ENCODE measurements at regions not wholly inside any gene's neighbourhood (a gene's known extent, or its start where the extent isn't known, plus 50 kb on each side); places are given as distances from the start of the nearest gene placed in this dataset.
A peak's percentile ranks its signal among the peaks of the same experiment; 100 is the strongest.
"Not testable (repeated sequence)": the region's sequence is repeated elsewhere in the genome, so short reads cannot be mapped to it uniquely, and the experiment has no call there.

DNA sequence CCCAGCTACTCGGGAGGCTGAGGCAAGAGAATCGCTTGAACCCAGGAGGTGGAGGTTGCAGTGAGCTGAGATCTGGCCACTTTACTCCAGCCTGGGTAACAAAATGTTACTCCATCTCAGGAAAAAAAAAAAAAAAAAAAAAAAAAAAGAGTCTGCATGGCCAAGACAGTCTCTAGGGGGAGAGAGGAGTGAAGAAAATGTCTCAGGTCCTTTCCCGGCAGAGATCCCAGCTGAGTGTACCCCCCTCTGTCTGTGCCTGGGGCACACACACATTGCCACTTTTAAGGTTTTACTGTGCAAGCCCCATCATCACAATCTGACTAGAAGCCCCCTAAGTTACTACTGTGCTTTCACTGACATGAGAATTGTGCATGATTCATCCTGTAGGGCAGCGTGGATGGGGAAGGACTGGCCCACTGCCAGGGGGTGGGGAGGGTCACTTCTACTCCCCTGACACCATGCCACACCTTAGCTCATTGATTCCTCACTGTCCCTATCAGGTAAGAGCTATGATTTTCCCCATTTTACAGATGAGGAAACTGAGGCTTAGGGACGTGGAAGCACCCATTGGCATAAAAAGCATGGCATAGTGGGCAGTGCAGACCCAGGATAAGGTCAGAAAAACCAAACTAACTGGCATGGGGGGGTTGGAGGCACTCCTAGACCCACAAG lies 102.3 kb upstream of the LARP1 start:
- no peak for DNase-seq

DNA sequence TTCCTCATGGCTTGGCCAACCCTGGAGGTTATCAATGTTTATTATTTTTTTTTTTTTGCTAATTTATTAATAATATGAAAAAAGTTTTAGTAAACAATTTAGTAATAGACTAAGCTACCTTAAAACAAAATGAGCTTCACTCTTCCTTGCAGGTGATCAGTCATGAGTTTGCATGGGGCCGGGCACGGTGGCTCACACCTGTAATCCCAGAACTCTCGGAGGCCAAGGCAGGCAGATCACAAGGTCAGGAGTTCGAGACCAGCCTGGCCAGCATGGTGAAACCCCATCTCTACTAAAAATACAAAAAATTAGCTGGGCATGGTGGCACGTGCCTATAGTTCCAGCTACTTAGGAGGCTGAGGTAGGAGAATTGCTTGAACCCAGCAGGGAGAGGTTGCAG lies 103.4 kb upstream of the LARP1 start:
- DNase-seq: not testable (repeated sequence)

DNA sequence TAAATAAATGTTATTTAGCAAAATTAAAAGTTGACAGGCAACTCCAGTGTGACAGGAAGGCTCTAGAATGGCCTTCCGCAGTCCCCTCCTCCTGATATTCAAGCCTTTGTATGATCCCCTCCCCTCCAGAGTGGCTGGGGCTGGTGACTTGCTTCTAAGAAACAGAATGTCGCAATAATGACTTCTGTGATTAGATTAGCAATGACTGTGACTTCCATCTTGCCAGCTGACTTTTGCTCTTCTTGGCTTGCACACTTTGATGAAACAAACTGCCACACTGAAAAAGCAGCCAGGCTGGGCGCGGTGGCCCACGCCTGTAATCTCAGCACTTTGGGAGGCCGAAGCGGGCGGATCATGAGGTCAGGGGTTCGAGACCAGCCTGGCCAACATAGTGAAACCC lies 106.5 kb upstream of the LARP1 start:
- DNase-seq: peak; percentile 64 to 72

DNA sequence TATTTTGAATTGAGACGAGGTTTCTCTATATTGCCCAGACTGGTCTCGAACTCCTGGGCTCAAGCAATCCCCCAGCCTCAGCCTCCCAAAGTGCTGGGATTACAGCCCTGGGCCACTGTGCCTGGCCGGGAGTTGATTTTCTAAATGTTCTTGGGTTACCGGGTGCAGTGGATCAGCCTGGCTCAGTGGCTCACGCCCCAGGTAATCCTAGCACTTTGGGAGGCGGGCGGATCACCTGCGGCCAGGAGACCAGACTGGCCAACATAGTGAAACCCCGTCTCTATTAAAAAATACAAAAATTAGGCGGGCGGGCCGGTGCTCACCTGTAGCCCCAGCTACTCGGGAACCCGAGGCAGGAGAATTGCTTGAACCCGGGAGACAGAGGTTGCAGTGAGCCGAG lies 106.9 kb upstream of the LARP1 start:
- no peak for DNase-seq

DNA sequence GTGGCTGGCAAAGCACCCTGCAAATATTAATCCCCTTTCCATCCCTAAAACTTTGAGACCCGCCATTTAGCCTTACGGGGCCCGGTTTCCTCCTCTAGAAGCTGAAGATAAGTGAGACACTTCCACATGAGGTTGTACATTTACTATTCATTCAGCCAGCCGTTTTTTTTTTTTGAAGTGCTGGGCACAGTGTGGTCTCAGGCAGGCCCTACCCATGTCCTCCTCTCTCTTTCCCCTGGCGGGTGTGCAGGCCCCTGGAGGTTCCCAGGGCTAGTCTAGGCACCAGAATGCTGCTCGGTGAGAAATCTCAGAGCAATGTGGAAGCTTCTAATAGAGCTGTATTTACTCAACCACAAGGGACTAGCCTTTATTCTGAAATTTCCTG lies 107.4 kb upstream of the LARP1 start:
- DNase-seq: no peak

DNA sequence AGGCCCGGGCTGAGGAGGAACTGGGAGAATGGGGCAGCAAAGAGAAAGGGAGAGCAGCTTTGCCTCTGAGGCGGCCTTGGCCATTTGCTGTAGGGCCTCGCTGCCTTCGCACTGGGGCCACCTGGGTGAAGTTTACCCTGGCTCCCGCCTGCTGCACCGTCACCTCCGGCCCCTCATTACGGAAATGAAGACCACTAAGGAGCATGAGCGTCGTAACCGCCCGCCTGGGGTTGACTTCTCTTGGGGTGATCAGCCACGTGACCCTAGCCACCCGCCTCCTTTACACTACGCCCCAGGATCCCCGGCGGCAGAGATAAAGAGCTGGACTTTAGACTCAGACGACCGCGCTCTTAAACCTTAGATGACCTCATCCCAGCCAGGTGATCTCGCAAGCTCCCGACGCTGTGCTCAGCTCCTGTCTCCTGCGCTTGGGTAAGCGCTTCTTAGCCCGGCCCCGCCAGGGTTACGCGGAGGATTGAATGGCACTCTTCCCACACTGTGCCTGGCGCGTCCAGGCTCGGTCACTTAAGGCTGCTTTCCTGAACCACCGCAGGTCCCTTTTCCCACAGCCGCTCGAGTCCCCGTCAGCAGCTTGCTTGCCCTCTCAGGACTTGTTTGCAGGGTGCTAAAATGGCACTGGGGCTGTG lies 107.9 kb upstream of the LARP1 start:
- peak in 1 of 2 donors; percentile 47 for DNase-seq

DNA sequence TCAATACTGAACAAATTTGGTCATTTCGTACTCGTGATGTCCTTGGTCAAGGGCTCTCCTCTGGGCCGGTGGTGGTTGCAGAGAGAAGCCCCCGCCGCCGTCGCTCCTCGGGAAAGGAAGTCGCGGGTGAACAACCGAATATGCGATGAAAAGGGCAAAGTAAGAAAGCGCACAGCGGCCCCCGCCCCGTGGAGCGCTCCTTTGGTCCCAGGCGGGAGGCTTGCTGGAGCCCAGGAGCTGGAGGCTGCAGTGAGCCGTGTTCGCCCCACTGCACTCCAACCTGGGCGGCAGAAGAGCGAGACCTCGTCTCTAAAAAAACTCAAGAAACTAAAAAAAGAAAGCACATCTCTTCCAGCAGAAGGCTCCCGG lies 108.4 kb upstream of the LARP1 start:
- no peak for DNase-seq

DNA sequence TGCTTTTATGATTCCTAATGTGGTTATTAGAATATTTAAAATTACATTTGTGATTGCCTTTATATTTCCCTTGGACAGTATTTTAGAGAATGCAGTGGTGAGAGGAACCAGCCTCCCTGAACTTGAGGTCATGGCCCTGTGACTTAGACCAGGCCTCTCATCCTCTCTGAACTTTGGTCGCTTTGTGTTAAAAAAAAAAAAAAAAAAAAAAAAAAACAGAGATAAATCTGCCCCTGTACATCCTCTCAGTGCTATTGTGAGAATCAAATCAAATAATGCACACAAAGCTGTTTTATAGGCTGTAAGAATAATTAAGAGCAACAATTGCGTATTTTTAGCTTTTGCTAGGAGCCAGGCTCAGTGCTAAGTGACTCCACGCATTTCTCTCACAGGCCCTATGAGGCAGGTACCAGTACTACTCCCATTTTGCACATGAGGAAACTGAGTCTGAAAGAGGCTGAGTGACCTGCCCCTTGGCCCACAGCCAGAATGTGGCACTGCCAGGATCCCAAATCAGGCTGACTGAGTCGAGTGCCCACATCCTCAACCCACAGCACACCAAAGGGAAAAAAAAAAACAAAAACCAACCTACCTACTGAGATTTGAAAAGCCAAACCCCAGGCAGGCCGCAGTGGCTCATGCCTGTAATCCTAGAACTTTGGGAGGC lies 110.3 kb upstream of the LARP1 start:
- DNase-seq: no peak

DNA sequence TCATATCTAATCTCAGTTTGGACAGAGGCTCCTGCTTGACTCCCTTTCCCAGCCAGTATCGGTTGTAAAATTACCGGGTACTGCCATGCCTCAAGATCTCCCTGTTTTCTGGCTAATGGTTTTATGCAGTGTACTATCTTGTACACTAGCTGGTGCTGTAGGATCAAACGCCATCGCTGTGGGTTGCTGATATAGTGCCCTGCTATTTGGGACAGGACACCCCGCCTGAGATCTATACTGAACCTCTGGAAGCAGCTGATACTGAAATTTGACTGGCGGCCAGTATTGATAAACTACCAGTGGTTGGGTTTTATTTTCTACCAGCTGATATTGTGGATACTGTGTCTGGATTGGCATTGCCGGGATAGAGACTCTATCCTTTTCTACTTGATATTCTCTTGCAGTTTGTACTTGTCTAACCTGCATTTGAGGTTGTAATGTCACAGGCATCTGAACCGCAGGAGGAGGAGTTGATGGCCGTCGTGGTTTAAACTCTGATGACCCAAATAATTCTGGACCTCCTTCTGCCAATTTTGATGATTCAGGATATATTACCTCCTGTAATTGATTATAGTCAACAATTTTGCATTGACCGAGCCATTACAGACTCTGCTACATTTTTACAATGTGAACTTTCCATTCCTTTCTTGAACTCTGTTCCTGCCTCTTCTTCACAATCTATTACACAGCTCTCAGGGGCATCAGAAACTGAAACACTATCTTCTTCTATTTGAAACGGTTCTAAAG lies 112.5 kb upstream of the LARP1 start:
- DNase-seq: peak; percentile 21 to 23

DNA sequence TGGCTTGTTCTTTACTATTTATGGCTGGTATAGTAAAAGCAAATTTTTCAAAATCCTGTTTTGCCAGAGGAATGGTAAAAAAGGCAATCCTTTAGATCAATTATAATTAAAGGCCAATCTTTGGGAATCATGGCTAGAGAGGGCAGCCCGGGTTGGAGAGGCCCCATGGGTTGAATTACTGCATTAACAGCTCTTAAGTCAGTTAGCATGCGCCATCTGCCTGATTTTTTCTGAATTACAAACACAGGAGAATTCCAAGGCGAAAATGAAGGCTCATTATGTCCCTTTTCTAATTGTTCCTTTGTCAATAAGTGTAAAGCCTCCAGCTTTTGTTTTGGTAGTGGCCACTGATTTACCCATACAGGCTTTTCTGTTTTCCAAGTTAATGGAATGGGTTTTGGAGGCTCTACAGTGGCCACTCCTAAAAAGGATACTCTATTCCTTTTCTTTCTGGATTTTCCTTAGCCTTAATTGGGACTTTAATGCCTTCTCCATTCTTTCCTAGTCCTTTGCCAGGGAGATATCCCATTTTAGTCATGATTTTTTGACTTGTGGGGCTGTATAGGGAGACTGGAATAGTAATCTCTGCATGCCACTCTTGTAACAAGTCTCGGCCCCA lies 114.9 kb upstream of the LARP1 start:
- peak; percentile 25 to 51 for DNase-seq

DNA sequence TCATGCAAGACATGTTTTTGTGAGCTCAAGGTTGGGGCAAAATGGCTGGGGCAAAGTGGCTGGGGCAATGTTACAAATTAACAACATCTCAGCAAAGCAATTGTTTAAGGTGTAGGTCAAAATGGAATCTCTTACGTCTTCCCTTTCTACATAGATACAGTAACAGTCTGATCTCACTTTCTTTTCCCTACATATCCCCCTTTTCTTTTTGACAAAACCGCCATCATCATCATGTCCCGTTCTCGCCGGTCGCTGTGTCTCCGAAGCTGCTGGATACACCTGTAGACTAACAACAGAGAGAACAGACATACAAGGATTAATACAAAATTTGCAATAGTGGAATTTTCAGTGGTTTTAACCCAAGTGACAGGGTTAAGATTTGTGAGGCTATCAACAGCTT lies 118.4 kb upstream of the LARP1 start:
- DNase-seq: not testable (repeated sequence)

DNA sequence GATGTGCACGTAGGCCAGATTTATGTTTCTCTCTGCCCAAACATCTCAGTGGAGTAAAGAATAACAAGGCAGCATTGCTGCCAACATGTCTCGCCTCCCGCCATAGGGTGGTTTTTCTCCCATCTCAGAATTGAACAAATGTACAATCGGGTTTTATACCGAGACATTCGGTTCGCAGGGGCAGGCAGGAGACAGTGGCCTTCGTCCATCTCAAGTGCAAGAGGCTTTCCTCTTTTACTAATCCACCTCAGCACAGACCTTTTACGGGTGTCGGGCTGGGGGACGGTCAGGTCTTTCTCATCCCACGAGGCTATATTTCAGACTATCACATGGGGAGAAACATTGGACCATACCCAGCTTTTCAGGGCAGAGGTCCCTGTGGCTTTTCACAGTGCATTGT lies 118.9 kb upstream of the LARP1 start:
- DNase-seq: not testable (repeated sequence)

DNA sequence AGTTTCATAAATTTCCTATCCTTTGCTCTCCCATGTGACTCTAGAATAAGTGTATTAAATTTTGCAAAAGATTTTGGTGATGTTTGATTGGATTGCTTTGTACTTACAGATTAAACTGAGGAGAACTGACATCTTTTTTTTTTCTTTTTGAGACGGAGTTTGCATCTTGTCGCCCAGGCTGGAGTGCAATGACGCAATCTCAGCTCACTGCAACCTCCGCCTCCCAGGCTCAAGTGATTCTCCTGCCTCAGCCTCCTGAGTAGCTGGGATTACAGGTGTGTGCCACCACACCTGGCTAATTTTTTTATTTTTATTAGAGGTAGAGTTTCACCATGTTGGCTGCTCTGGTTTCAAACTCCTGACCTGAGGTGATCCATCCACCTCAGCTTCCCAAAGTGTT lies 121.4 kb upstream of the LARP1 start:
- DNase-seq: not testable (repeated sequence)

DNA sequence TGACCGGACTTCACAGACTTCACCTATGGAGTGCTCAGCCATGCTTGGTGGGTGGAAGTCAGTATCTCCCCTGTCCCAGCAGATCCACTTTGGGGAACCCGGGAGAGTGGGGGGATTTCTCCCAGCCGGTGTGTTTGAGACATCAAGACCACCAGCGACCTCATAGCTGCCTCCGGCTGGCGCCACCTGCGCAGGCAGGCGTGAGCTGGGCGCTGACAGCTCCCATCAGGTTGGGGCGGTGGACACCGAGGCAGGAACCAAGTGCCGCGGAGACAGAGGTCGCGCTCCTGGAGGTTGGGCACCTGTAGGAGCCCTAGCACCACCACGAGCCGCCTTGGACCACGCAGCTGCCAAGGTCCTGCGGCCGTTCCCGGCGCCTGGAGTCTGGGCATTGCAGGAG lies 124.0 kb upstream of the LARP1 start:
- no peak for DNase-seq

DNA sequence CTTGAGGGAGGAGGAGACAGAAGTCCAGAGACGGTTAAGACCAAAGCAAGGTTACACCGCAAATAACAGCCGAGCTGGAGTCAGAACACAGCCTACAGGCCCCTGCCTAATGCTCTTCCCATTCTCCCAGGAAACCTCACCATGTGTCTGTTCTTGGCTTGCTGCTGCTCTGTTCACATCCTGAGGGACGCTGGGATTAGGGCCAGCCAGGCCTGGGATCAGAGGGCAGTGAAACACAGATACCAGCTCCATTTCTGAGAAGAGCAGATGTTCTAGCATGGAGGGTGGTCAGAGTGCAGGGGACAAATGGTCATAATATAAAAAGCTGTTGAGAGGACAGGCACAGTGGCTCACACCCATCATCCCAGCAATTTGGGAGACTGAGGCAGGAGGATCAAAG lies 124.8 kb upstream of the LARP1 start:
- no peak for DNase-seq

DNA sequence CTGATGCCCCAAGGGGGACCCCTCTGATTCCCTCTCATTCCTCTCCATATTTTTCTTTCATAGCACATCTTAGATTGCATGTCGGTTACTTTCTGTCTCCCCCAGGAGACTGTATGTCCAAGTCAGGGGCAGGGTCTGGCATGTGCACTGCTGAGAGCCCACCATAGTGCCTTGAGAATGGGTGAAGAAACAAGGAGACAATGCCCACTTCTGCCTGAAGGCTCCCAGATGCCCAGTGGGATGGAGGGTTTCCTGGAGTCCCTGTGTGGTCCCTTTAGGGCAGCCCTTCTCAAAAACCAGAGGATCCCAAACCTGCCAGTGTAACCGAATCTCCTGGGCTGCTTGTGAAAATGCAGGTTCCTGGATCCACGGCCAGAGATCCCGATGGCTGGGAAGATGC lies 126.5 kb upstream of the LARP1 start:
- DNase-seq: no peak

DNA sequence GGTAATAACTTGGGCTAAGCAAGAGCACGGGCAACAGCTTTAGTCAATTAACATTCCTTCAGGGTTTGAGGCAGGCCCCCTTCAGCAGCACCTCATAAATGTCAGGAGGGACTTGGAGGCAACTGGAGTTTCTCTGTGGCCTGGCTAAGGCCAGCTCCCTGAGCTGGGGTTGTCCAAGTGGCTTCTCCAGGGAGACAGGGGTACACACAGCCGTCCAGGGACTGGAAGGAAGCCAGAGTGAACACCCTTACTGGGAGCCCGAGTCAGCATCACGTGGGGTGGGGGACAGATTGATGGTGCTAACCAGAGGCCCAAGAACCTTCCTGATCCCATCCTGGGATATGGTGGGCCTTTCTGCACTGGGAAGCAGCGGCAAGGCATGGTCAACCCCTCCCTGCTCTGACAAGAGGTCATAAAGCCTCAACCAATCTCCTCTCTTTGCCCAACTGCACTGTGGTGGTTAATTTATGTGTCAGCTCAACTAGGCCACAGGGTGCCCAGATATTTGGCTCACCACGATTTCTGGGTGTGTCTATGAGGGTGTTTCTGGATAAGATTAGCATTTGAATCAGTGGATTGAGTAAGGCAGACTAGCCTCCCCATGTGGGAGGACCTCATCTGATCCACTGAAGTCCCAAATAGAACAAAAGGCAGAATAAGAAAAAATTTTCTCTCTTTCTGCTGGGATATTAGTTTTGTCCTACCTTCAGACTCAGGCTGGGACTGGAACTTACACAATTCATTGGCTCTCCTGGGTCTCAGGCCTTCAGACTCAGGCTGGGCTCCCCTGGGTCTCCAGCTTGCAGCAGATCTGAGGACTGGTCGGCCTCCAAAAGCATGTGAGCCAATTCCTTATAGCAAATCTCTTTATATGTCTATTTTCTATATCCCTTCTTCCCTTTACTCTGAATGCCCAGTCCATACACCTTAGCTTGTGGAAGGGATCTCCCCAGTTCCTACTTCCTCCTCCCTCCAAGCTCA lies 127.2 kb upstream of the LARP1 start:
- peak in 1 of 2 donors; percentile 6 for DNase-seq

DNA sequence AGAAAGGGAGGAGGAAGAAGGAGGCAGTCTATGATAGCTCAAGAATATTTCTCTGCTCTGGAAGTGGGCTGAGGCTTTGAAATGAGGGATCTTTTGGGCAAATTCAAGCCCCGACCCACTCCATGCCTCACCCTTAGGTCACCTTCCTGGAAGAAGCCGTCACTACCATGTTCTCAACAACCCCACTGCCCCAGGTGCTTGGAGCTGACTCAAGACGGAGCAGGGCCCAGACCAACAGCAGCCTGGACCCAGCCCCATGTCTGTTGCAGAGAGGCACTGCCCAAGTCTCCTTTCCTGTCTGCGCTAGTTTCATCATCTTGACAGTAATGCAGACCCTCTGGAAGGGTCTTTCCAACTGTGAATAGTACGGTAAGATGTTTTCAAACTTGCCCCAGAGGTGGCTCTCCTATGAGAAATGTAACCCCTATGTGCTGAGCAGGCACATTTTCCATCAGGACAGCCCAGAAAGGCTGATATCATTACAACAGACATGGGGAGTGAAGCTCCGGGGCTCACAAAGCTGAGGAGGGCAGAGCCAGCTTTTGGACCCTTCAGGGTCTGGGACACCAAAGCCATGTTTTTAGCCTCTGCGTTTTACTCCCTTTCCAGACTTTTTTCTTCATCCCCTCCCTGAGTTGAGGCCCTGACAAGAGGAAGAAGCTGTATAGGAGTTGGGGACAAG lies 128.2 kb upstream of the LARP1 start:
- no peak for DNase-seq

DNA sequence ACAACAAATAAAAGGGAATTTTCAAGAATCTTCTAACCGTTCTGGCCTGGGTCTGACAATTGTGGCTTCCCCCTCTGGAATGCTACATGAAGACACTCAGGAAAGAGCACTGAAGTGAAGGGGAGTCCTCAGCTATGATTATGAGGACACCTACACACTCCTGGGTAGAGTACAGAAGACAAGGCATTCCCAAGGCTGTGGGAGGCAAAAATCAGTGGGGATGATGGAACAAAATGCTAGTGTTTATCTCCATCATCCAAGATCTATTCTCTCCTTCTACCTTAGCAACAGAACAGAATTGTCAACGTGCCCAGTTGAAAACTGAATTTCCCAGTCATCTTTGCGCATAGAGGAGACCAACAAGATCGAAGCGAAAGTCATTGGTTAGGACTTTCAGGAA lies 130.1 kb upstream of the LARP1 start:
- no peak for DNase-seq

DNA sequence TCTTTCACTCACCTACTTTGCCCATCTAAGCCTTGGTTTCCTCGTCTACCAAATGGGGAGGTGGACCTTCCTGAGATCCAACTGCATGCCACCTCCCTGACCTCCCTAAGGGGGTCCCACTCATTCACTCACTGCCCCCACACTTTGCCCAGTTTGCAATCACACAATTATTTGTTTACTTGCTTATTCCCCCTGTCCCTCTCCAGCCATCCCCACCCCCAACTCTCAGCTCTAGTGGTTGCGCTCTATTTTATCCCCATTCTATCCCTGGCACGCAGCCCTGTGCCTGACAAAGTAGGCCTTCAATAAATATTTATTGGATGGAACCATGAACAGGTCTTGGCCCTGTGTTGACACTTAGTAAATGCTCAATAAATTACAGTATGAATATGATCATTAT lies 130.8 kb upstream of the LARP1 start:
- no peak for DNase-seq

DNA sequence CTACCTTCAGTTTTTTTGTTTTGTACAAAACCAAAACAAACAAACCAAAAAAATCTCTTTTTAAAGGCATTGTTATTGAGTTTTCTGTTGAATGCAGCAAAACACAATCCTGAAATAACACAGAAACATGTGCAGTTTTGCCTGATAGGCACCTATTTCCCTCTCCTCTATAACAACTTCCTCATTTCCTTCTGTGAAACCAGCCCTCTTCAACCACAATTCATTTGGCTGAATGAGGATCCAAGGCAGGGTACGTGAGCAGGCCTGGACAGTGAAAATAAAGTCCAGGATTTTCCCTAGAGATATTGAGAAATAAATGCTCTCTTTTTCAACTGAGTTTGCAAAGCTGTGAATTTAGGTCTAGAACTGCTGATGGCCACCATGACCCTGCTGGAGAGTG lies 134.8 kb upstream of the LARP1 start:
- peak; percentile 6 to 11 for DNase-seq
